Liver (tissue), 8 donors: ENCODE measurements at regions not wholly inside any gene's neighbourhood (a gene's known extent, or its start where the extent isn't known, plus 50 kb on each side); places are given as distances from the start of the nearest gene placed in this dataset.

Experiments
- DNase-seq: peaks from one replicate; pipeline ENCODE4 v3.0.0-alpha.2; 2017; ENCODE audit warnings: low spot score
- H3K27ac ChIP-seq, 2 donors: one replicate each; pipeline ENCODE4 v1.7.0; 2013; ENCODE audit warnings: inconsistent platforms in 2 of 2, low read length in 2 of 2, control low read depth in 1 of 2, low read depth in 1 of 2, mild to moderate bottlenecking in 1 of 2
- H3K27me3 ChIP-seq, 4 donors: one replicate each; pipeline versions ENCODE4 v1.6.1 to v1.7.0; 2013; ENCODE audit warnings: low read length in 3 of 4, inconsistent platforms in 1 of 4, mild to moderate bottlenecking in 1 of 4, moderate library complexity in 1 of 4; ENCODE audit not compliant: control insufficient read depth in 4 of 4, insufficient read depth in 4 of 4
- H3K36me3 ChIP-seq, 4 donors: one replicate each; pipeline versions ENCODE4 v1.6.1 to v1.7.0; 2013; ENCODE audit warnings: low read length in 3 of 4, mild to moderate bottlenecking in 3 of 4, low read depth in 1 of 4, moderate library complexity in 1 of 4; ENCODE audit not compliant: control insufficient read depth in 4 of 4, insufficient read depth in 3 of 4
- H3K4me1 ChIP-seq, 4 donors: one replicate each; pipeline versions ENCODE4 v1.6.1 to v1.7.0; 2013; ENCODE audit warnings: low read length in 3 of 4, mild to moderate bottlenecking in 3 of 4, moderate library complexity in 1 of 4; ENCODE audit not compliant: control insufficient read depth in 4 of 4, insufficient read depth in 4 of 4
- H3K4me3 ChIP-seq, 3 donors: one replicate each; pipeline versions ENCODE4 v1.6.1 to v1.7.0; 2013; ENCODE audit warnings: low read length in 3 of 3, control low read depth in 1 of 3, low read depth in 1 of 3, mild to moderate bottlenecking in 1 of 3
- H3K9ac ChIP-seq, 2 donors: one replicate each; pipeline ENCODE4 v1.7.0; 2013; ENCODE audit warnings: low read length in 2 of 2, mild to moderate bottlenecking in 2 of 2, moderate library complexity in 2 of 2, control low read depth in 1 of 2, low read depth in 1 of 2
- H3K9me3 ChIP-seq, 4 donors: one replicate each; pipeline versions ENCODE4 v1.6.1 to v1.7.0; 2013; ENCODE audit warnings: low read length in 3 of 4; ENCODE audit not compliant: control insufficient read depth in 4 of 4
- EGR1 ChIP-seq, 2 donors: IDR thresholded peaks; 2 replicates each; pipeline ENCODE4 v1.6.1; 2016 to 2018; ENCODE audit warnings: antibody characterized with exemption in 2 of 2, low read depth in 2 of 2
- FOXA1 ChIP-seq: IDR thresholded peaks from 2 replicates; pipeline ENCODE4 v1.6.1; 2016; ENCODE audit warnings: antibody characterized with exemption
- FOXA2 ChIP-seq: IDR thresholded peaks from 2 replicates; pipeline ENCODE4 v1.6.1; 2016; ENCODE audit warnings: antibody characterized with exemption
- GABPA ChIP-seq, 2 donors: IDR thresholded peaks in 1 of 2; conservative IDR thresholded peaks in 1 of 2; 2 replicates each; pipeline ENCODE4 v1.6.1; 2016; ENCODE audit warnings: antibody characterized with exemption in 2 of 2, mild to moderate bottlenecking in 1 of 2, moderate library complexity in 1 of 2
- HNF4A ChIP-seq, 2 donors: conservative IDR thresholded peaks; 2 replicates each; pipeline ENCODE4 v1.6.1; 2016; ENCODE audit warnings: antibody characterized with exemption in 2 of 2, mild to moderate bottlenecking in 2 of 2
- HNF4G ChIP-seq: IDR thresholded peaks from 2 replicates; pipeline ENCODE4 v1.6.1; 2016; ENCODE audit warnings: antibody characterized with exemption
- JUND ChIP-seq, 2 donors: IDR thresholded peaks; 2 replicates each; pipeline ENCODE4 v1.6.1; 2016; ENCODE audit warnings: antibody characterized with exemption in 2 of 2
- NR2F2 ChIP-seq: IDR thresholded peaks from 2 replicates; pipeline ENCODE4 v1.6.1; 2016; ENCODE audit warnings: antibody characterized with exemption
- RAD21 ChIP-seq, 2 donors: IDR thresholded peaks; 2 replicates each; pipeline ENCODE4 v1.6.1; 2016; ENCODE audit warnings: antibody characterized with exemption in 2 of 2, mild to moderate bottlenecking in 2 of 2
- RXRA ChIP-seq, 2 donors: IDR thresholded peaks; 2 replicates each; pipeline ENCODE4 v1.6.1; 2017 to 2018; ENCODE audit warnings: antibody characterized with exemption in 2 of 2, mild to moderate bottlenecking in 1 of 2
- SP1 ChIP-seq: IDR thresholded peaks from 2 replicates; pipeline ENCODE4 v1.6.1; 2018; ENCODE audit warnings: antibody characterized with exemption, mild to moderate bottlenecking
- TAF1 ChIP-seq: conservative IDR thresholded peaks from 2 replicates; pipeline ENCODE4 v1.6.1; 2016; ENCODE audit warnings: antibody characterized with exemption, mild to moderate bottlenecking
- YY1 ChIP-seq: IDR thresholded peaks from 2 replicates; pipeline ENCODE4 v1.6.1; 2016; ENCODE audit warnings: antibody characterized with exemption, mild to moderate bottlenecking
- WGBS: extraction: QIAGEN DNeasy Blood & Tissue Kit; methylation state at CpG from one replicate; pipeline ENCODE4 v1.1.7; 2013; 5-methylcytosine and 5-hydroxymethylcytosine counted together
- TF ChIP-seq, protein P1 (sequence below): IDR thresholded peaks from 2 replicates; pipeline ENCODE4 v1.6.1; 2016; ENCODE audit warnings: antibody characterized with exemption
- TF ChIP-seq, protein P2 (sequence below): IDR thresholded peaks from 2 replicates; pipeline ENCODE4 v1.6.1; 2016; ENCODE audit warnings: antibody characterized with exemption
- TF ChIP-seq, protein P3 (sequence below): fragments of 150-350 bp; IDR thresholded peaks from 2 replicates; pipeline ENCODE4 v1.5.1; 2017; ENCODE audit warnings: improper control_type of control experiment, low read depth, low read length; ENCODE audit not compliant: missing input control
- TF ChIP-seq, protein P4 (sequence below): IDR thresholded peaks from 2 replicates; pipeline ENCODE4 v1.6.1; 2016; ENCODE audit warnings: antibody characterized with exemption, mild to moderate bottlenecking
- TF ChIP-seq, protein P5 (sequence below): IDR thresholded peaks from 2 replicates; pipeline ENCODE4 v1.6.1; 2016; ENCODE audit warnings: antibody characterized with exemption
- donor health status: healthy.
- donor health status: healthy.
- donor health status: healthy.
- donor health status: healthy.
- donor health status: healthy.

DNA sequence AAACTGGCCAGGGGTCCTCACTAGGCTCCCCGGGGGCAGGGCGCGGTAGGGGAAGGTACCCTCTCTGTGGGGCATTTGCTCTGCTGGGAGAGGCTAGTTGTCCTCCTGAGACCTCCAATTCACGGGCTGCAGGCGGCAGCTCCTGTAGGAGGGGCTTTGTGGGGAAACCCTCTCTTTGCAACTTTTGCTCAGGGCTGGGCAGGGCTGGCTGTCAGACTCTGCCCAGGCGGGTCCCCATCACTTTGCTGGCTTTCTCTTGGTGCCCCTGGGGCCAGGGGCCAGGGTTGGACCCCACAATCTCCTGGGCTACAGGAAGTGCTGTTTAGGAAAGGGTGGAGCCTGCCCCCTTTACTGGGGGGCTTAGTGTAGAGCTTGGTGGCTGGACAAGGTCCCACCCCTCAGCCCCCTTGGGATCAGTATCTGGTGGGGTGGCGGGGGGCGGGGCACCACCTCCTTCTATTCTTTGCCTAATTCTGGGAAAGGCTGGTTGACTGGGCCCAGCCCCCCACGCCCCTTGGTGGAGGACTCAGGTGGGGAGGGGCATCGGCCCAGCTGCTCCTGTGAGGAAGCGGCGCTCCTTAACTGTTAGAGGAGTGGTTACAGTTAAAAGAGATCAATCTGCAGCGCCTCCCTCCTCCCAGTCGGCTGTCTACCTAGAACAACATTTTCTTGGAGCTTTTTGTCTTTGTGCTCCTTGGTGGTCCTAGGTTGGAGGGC, 918.7 kb downstream of the AACS start:
- TF ChIP-seq, protein P1, sequence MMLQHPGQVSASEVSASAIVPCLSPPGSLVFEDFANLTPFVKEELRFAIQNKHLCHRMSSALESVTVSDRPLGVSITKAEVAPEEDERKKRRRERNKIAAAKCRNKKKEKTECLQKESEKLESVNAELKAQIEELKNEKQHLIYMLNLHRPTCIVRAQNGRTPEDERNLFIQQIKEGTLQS: no peak
- no peak for TF ChIP-seq FOXA1
- TF ChIP-seq JUND (IDR thresholded peaks at IDR 0.05): no peak
- TF ChIP-seq FOXA2: no peak
- TF ChIP-seq SP1: no peak
- TF ChIP-seq, protein P2, sequence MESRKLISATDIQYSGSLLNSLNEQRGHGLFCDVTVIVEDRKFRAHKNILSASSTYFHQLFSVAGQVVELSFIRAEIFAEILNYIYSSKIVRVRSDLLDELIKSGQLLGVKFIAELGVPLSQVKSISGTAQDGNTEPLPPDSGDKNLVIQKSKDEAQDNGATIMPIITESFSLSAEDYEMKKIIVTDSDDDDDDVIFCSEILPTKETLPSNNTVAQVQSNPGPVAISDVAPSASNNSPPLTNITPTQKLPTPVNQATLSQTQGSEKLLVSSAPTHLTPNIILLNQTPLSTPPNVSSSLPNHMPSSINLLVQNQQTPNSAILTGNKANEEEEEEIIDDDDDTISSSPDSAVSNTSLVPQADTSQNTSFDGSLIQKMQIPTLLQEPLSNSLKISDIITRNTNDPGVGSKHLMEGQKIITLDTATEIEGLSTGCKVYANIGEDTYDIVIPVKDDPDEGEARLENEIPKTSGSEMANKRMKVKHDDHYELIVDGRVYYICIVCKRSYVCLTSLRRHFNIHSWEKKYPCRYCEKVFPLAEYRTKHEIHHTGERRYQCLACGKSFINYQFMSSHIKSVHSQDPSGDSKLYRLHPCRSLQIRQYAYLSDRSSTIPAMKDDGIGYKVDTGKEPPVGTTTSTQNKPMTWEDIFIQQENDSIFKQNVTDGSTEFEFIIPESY: no peak
- no peak for TF ChIP-seq NR2F2
- no peak for TF ChIP-seq TAF1
- TF ChIP-seq EGR1 (IDR thresholded peaks at IDR 0.05; ENCODE audit: low read depth in 2 of 2): no peak
- TF ChIP-seq, protein P3, sequence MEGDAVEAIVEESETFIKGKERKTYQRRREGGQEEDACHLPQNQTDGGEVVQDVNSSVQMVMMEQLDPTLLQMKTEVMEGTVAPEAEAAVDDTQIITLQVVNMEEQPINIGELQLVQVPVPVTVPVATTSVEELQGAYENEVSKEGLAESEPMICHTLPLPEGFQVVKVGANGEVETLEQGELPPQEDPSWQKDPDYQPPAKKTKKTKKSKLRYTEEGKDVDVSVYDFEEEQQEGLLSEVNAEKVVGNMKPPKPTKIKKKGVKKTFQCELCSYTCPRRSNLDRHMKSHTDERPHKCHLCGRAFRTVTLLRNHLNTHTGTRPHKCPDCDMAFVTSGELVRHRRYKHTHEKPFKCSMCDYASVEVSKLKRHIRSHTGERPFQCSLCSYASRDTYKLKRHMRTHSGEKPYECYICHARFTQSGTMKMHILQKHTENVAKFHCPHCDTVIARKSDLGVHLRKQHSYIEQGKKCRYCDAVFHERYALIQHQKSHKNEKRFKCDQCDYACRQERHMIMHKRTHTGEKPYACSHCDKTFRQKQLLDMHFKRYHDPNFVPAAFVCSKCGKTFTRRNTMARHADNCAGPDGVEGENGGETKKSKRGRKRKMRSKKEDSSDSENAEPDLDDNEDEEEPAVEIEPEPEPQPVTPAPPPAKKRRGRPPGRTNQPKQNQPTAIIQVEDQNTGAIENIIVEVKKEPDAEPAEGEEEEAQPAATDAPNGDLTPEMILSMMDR: no peak
- TF ChIP-seq, protein P4, sequence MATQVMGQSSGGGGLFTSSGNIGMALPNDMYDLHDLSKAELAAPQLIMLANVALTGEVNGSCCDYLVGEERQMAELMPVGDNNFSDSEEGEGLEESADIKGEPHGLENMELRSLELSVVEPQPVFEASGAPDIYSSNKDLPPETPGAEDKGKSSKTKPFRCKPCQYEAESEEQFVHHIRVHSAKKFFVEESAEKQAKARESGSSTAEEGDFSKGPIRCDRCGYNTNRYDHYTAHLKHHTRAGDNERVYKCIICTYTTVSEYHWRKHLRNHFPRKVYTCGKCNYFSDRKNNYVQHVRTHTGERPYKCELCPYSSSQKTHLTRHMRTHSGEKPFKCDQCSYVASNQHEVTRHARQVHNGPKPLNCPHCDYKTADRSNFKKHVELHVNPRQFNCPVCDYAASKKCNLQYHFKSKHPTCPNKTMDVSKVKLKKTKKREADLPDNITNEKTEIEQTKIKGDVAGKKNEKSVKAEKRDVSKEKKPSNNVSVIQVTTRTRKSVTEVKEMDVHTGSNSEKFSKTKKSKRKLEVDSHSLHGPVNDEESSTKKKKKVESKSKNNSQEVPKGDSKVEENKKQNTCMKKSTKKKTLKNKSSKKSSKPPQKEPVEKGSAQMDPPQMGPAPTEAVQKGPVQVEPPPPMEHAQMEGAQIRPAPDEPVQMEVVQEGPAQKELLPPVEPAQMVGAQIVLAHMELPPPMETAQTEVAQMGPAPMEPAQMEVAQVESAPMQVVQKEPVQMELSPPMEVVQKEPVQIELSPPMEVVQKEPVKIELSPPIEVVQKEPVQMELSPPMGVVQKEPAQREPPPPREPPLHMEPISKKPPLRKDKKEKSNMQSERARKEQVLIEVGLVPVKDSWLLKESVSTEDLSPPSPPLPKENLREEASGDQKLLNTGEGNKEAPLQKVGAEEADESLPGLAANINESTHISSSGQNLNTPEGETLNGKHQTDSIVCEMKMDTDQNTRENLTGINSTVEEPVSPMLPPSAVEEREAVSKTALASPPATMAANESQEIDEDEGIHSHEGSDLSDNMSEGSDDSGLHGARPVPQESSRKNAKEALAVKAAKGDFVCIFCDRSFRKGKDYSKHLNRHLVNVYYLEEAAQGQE: no peak
- no peak for TF ChIP-seq HNF4G
- TF ChIP-seq RAD21 (IDR thresholded peaks at IDR 0.05): no peak
- TF ChIP-seq, protein P5, sequence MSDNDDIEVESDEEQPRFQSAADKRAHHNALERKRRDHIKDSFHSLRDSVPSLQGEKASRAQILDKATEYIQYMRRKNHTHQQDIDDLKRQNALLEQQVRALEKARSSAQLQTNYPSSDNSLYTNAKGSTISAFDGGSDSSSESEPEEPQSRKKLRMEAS: no peak
- TF ChIP-seq HNF4A (conservative IDR thresholded peaks at IDR 0.05): no peak
- TF ChIP-seq YY1: no peak
- no peak for TF ChIP-seq GABPA (IDR thresholded peaks at IDR 0.05 in 1 of 2, conservative IDR thresholded peaks at IDR 0.05 in 1 of 2)
- TF ChIP-seq RXRA (IDR thresholded peaks at IDR 0.05): no peak
- no peaks in the 10 kb centered on the region for H3K27me3 ChIP-seq
- H3K9me3 ChIP-seq: no peaks in the 10 kb centered on the region
- peaks cover 0 to 12% (median 11%) of the 10 kb centered on the region in 4 donors for H3K4me1 ChIP-seq
- peaks cover 0 to 1% (median 0%) of the 10 kb centered on the region in 4 donors for H3K36me3 ChIP-seq
- peak overlapping the region; percentile 88 for H3K27ac ChIP-seq
- H3K9ac ChIP-seq: peak overlapping the region; percentile 23 to 77
- peak overlapping the region; percentile 52 to 72 (median 53) for H3K4me3 ChIP-seq
- no peak for DNase-seq
- WGBS: 3% methylated on average over 14 of the region's 14 CpGs
